Adrenal gland (tissue), 9 donors: ENCODE measurements at regions not wholly inside any gene's neighbourhood (a gene's known extent, or its start where the extent isn't known, plus 50 kb on each side); places are given as distances from the start of the nearest gene placed in this dataset.
"Not testable (repeated sequence)": the region's sequence is repeated elsewhere in the genome, so short reads cannot be mapped to it uniquely, and the experiment has no call there.

ENCODE experiments used
- DNase-seq, 7 donors: peaks; one replicate each; pipeline ENCODE4 v3.0.0-alpha.2; 2019 to 2020
- H3K27ac ChIP-seq, 5 donors: fragments of 200-600 bp; sonication (generic) in 4 of 5; 1 replicate in 3 of 5; 2 replicates in 2 of 5; pipeline versions ENCODE4 v1.5.1 to v1.8.0; 2016 to 2020; ENCODE audit warnings: mild to moderate bottlenecking in 1 of 5
- H3K27me3 ChIP-seq: fragments of 200-600 bp; 2 replicates; pipeline ENCODE4 v1.8.0; 2021
- H3K36me3 ChIP-seq, 2 donors: fragments of 200-600 bp; replicated peaks in 1 of 2; 1 replicate in 1 of 2; 2 replicates in 1 of 2; pipeline versions ENCODE4 v1.5.1 to v1.8.0; 2018 to 2022
- H3K4me1 ChIP-seq, 2 donors: fragments of 200-600 bp; replicated peaks in 1 of 2; 1 replicate in 1 of 2; 2 replicates in 1 of 2; pipeline versions ENCODE4 v1.5.1 to v1.8.0; 2018 to 2021
- H3K4me3 ChIP-seq, 4 donors: fragments of 200-600 bp; sonication (generic) in 3 of 4; one replicate each; pipeline ENCODE4 v1.5.1; 2016 to 2018
- H3K9me3 ChIP-seq, 3 donors: fragments of 200-600 bp; sonication (generic) in 1 of 3; replicated peaks in 1 of 3; 1 replicate in 2 of 3; 2 replicates in 1 of 3; pipeline versions ENCODE4 v1.5.1 to v1.8.0; 2016 to 2021
- POLR2A ChIP-seq, 2 donors: fragments of 450-650 bp; IDR thresholded peaks; one replicate each; pipeline ENCODE4 v1.6.1; 2017; ENCODE audit warnings: antibody characterized with exemption in 2 of 2, mild to moderate bottlenecking in 2 of 2, moderate library complexity in 1 of 2
- WGBS, 4 donors: extraction: QIAGEN DNeasy Blood & Tissue Kit in 2 of 4; methylation state at CpG; one replicate each; pipeline versions ENCODE4 v1.1.5 to v1.1.7; 2013 to 2017; 5-methylcytosine and 5-hydroxymethylcytosine counted together
- intact Hi-C, 2 donors: fragments of 100-400 bp; cut with DNase I; formaldehyde crosslinking; loops; one replicate each; pipeline versions ENCODE4 v1.14.1 to v1.15.0; 2022 to 2023
- TF ChIP-seq, protein P1 (sequence below), 6 experiments: fragments of 450-650 bp in 4 of 6; fragments of 200-600 bp in 2 of 6; sonication (generic) in 1 of 6; IDR thresholded peaks; 1 replicate in 5 of 6; 2 replicates in 1 of 6; pipeline versions ENCODE4 v1.5.1 to v1.8.0; 2016 to 2021; ENCODE audit warnings: antibody characterized with exemption in 6 of 6, mild to moderate bottlenecking in 2 of 6, moderate library complexity in 1 of 6
- donor health status: healthy with polysubstance abuse.
- donor health status: Bipolar disorder and iron deficiency.
- donor health status: DM: yes; HTN: yes; CAD: no.
- donor health status: DM: no; HTN: no; CAD: no.
- donor health status: DM: no; HTN: no; CAD: no.

DNA sequence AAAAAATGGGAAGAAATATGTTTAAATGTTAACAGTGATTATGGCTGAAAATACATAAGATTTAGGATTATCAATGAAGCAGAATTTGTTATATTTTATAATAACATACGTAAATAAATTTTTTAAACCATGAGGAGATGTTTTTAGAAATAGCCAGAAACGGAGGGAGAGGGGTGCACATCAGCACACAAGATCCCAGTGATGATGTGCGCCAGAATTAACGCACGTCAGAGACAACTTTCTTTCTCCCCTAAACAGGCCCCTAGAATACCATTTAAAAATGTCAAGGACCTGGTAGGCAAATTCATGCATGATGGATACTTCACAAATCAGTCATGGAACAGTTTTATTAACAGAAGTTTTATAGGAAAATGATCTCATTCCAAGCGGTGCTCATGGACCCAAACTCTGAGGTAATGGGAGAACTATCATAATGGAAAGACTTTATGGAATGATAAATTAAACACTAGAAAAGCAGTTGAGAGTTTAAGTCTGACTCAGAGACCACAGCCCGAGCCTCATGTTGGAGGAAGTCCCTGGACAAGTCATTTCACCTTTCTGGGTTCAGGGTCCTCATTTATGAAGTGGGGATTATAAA, 258.9 kb upstream of the GAS1 start:
- no peak for TF ChIP-seq POLR2A (IDR thresholded peaks at IDR 0.05)
- TF ChIP-seq, protein P1, sequence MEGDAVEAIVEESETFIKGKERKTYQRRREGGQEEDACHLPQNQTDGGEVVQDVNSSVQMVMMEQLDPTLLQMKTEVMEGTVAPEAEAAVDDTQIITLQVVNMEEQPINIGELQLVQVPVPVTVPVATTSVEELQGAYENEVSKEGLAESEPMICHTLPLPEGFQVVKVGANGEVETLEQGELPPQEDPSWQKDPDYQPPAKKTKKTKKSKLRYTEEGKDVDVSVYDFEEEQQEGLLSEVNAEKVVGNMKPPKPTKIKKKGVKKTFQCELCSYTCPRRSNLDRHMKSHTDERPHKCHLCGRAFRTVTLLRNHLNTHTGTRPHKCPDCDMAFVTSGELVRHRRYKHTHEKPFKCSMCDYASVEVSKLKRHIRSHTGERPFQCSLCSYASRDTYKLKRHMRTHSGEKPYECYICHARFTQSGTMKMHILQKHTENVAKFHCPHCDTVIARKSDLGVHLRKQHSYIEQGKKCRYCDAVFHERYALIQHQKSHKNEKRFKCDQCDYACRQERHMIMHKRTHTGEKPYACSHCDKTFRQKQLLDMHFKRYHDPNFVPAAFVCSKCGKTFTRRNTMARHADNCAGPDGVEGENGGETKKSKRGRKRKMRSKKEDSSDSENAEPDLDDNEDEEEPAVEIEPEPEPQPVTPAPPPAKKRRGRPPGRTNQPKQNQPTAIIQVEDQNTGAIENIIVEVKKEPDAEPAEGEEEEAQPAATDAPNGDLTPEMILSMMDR (IDR thresholded peaks at IDR 0.05), result no peak
- DNase-seq, result no peak
- intact Hi-C loops, result no loop called here
- no peaks in the 10 kb centered on the region for H3K36me3 ChIP-seq
- H3K27me3 ChIP-seq, result no peaks in the 10 kb centered on the region
- H3K9me3 ChIP-seq, result no peaks in the 10 kb centered on the region
- H3K27ac ChIP-seq, result no peak overlapping the region
- WGBS, 4 donors, result 62 to 91% (median 87%) methylated on average over 7 of the region's 7 CpGs
- no peak overlapping the region for H3K4me3 ChIP-seq
- H3K4me1 ChIP-seq, result no peaks in the 10 kb centered on the region

DNA sequence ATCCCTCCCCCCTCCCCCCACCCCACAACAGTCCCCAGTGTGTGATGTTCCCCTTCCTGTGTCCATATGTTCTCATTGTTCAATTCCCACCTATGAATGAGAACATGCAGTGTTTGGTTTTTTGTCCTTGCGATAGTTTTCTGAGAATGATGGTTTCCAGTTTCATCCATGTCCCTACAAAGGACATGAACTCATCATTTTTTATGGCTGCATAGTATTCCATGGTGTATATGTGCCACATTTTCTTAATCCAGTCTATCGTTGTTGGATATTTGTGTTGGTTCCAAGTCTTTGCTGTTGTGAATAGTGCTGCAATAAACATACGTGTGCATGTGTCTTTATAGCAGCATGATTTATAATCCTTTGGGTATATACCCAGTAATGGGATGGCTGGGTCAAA, 263.4 kb upstream of the GAS1 start:
- H3K4me3 ChIP-seq, H3K27me3 ChIP-seq, H3K4me1 ChIP-seq, H3K27ac ChIP-seq, DNase-seq, H3K9me3 ChIP-seq, intact Hi-C loops, H3K36me3 ChIP-seq: not testable (repeated sequence)
- 87 to 97% (median 93%) methylated on average over 3 of the region's 3 CpGs for WGBS, 4 donors

DNA sequence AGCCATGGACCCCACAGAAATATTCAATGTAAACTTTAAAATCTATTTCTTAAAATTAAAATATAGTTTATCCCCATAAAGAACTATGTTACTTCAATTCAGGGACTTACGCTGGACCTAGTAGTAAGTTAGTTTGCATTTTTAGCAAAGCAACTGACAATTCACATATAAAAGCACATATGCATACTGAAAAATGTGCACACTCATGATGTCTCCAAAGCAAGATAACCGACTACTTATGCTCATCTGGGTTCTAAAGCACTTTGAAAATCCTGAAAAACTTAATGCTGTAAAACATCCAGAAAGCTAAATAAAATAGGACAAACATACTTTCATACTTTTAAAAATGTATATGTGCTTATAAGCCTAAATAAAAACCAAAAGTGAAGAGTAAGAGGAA, 264.4 kb upstream of the GAS1 start:
- no peak for DNase-seq
- no peak for TF ChIP-seq POLR2A (IDR thresholded peaks at IDR 0.05)
- TF ChIP-seq, protein P1 (IDR thresholded peaks at IDR 0.05), result no peak
- 94 to 98% (median 95%) methylated on average over 2 of the region's 2 CpGs for WGBS, 4 donors
- no peaks in the 10 kb centered on the region for H3K4me1 ChIP-seq
- H3K9me3 ChIP-seq, result no peaks in the 10 kb centered on the region
- H3K36me3 ChIP-seq, result no peaks in the 10 kb centered on the region
- no peak overlapping the region for H3K4me3 ChIP-seq
- H3K27me3 ChIP-seq, result no peaks in the 10 kb centered on the region
- no peak overlapping the region for H3K27ac ChIP-seq
- intact Hi-C loops, result no loop called here

DNA sequence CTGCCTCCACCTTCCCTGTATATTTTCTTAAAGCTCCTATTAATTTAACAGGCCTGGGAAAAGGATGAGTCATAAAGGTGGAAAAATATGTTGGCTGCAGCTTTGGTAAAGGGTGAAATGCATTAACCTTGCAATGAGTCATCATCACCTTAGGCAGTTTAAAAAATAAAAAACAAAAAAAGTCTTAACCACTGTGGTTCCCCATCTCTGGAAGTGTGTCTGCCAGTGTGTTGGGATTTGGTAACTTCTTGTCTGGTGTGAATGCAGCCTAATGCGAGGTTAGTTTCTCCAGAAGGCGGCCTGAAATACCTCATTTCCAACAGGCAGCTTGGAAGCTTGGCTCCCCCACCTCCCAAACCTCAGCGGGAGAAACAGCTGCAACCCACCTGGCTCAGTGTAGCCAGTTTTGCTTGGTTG, 265.3 kb upstream of the GAS1 start:
- intact Hi-C loops, result no loop called here
- no peak for TF ChIP-seq POLR2A (IDR thresholded peaks at IDR 0.05)
- TF ChIP-seq, protein P1 (IDR thresholded peaks at IDR 0.05), result no peak
- H3K9me3 ChIP-seq, result no peaks in the 10 kb centered on the region
- 85 to 91% (median 88%) methylated on average over 3 of the region's 3 CpGs for WGBS, 4 donors
- H3K4me3 ChIP-seq, result no peak overlapping the region
- no peak overlapping the region for H3K27ac ChIP-seq
- no peaks in the 10 kb centered on the region for H3K36me3 ChIP-seq
- H3K4me1 ChIP-seq, result no peaks in the 10 kb centered on the region
- DNase-seq, result no peak
- H3K27me3 ChIP-seq, result no peaks in the 10 kb centered on the region

DNA sequence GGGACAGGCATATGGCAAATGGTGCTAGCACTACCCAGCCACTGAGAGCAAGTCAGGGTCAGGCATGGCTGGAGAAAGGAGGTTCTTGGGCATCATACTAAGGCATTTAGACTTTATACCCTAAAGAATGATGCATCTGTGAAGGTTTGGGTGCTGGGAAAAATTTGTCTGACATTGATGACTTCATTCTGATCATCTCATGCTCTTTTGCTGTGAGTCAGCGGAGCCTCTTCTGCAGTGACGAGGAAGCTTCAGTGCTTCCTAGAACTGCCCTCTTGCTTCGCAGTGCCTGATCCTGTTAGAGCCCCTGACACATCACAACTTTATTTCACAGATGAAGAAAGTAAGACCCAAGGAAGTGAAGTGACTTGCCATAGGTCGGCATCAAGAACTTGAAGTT, 266.6 kb upstream of the GAS1 start:
- TF ChIP-seq, protein P1 (IDR thresholded peaks at IDR 0.05), result no peak
- TF ChIP-seq POLR2A (IDR thresholded peaks at IDR 0.05), result no peak
- H3K27me3 ChIP-seq, result no peaks in the 10 kb centered on the region
- H3K4me3 ChIP-seq, result no peak overlapping the region
- WGBS, 4 donors, result 91 to 98% (median 95%) methylated on average over 4 of the region's 4 CpGs
- H3K9me3 ChIP-seq, result no peaks in the 10 kb centered on the region
- no peaks in the 10 kb centered on the region for H3K36me3 ChIP-seq
- intact Hi-C loops, result no loop called here
- no peak overlapping the region for H3K27ac ChIP-seq
- no peak for DNase-seq
- no peaks in the 10 kb centered on the region for H3K4me1 ChIP-seq
